H9 (cell line): ENCODE measurements at regions not wholly inside any gene's neighbourhood (a gene's known extent, or its start where the extent isn't known, plus 50 kb on each side); places are given as distances from the start of the nearest gene placed in this dataset.

Experiments used
- DNase-seq: peaks from one replicate; pipeline ENCODE4 v3.0.0-alpha.2; 2017
- H2AFZ ChIP-seq: one replicate; pipeline ENCODE4 v1.6.1; 2013; ENCODE audit warnings: mild to moderate bottlenecking, low read length, control low read depth, moderate library complexity
- H2AK5ac ChIP-seq: 2 replicates; pipeline ENCODE4 v1.6.1; 2013; ENCODE audit warnings: low read length, control low read depth, mixed read lengths; ENCODE audit not compliant: insufficient read length
- H2BK120ac ChIP-seq: one replicate; pipeline ENCODE4 v1.6.1; 2013; ENCODE audit warnings: low read depth, mild to moderate bottlenecking, low read length, control low read depth, inconsistent platforms; ENCODE audit not compliant: poor library complexity, severe bottlenecking
- H2BK12ac ChIP-seq: 2 replicates; pipeline ENCODE4 v1.6.1; 2013; ENCODE audit warnings: low read length, control low read depth, mixed read lengths, low read depth; ENCODE audit not compliant: insufficient read length
- H2BK15ac ChIP-seq: 2 replicates; pipeline ENCODE4 v1.6.1; 2013; ENCODE audit warnings: low read depth, low read length, control low read depth
- H2BK20ac ChIP-seq: one replicate; pipeline ENCODE4 v1.6.1; 2013; ENCODE audit warnings: low read depth, mild to moderate bottlenecking, low read length, control low read depth, inconsistent platforms; ENCODE audit not compliant: poor library complexity, severe bottlenecking
- H2BK5ac ChIP-seq: 2 replicates; pipeline ENCODE4 v1.6.1; 2013; ENCODE audit warnings: low read length, control low read depth, mixed read lengths; ENCODE audit not compliant: insufficient read length
- H3K14ac ChIP-seq: 2 replicates; pipeline ENCODE4 v1.6.1; 2013; ENCODE audit warnings: low read length, control low read depth; ENCODE audit not compliant: insufficient read depth
- H3K18ac ChIP-seq: 2 replicates; pipeline ENCODE4 v1.6.1; 2013; ENCODE audit warnings: low read depth, mild to moderate bottlenecking, mixed read lengths, low read length, control low read depth; ENCODE audit not compliant: insufficient read length
- H3K23ac ChIP-seq: 2 replicates; pipeline ENCODE4 v1.6.1; 2013; ENCODE audit warnings: low read length, control low read depth, mixed read lengths, low read depth; ENCODE audit not compliant: insufficient read length
- H3K23me2 ChIP-seq: 2 replicates; pipeline ENCODE4 v1.6.1; 2013; ENCODE audit warnings: low read depth, mild to moderate bottlenecking, mixed read lengths, low read length, control low read depth; ENCODE audit not compliant: insufficient read length, poor library complexity, severe bottlenecking
- H3K27ac ChIP-seq: 2 replicates; pipeline ENCODE4 v1.5.1; 2013; ENCODE audit warnings: low read length, control low read depth, mixed read lengths, low read depth; ENCODE audit not compliant: insufficient read length
- H3K27me3 ChIP-seq: 2 replicates; pipeline ENCODE4 v1.6.1; 2013; ENCODE audit warnings: low read length, control low read depth, inconsistent platforms; ENCODE audit not compliant: insufficient read depth
- H3K4ac ChIP-seq: 2 replicates; pipeline ENCODE4 v1.6.1; 2013; ENCODE audit warnings: low read depth, mild to moderate bottlenecking, control low read depth, inconsistent platforms, low read length, moderate library complexity
- H3K4me1 ChIP-seq: 2 replicates; pipeline ENCODE4 v1.6.1; 2013; ENCODE audit warnings: low read length, control low read depth, inconsistent platforms; ENCODE audit not compliant: insufficient read depth
- H3K4me2 ChIP-seq: 2 replicates; pipeline ENCODE4 v1.6.1; 2013; ENCODE audit warnings: low read length, control low read depth, mixed read lengths; ENCODE audit not compliant: insufficient read length, insufficient read depth
- H3K56ac ChIP-seq: 2 replicates; pipeline ENCODE4 v1.6.1; 2013; ENCODE audit warnings: low read depth, mild to moderate bottlenecking, mixed read lengths, low read length, control low read depth; ENCODE audit not compliant: insufficient read length
- H3K79me1 ChIP-seq: 2 replicates; pipeline ENCODE4 v1.6.1; 2013; ENCODE audit warnings: low read depth, mild to moderate bottlenecking, moderate library complexity, low read length, control low read depth, inconsistent platforms; ENCODE audit not compliant: insufficient read depth, poor library complexity, severe bottlenecking
- H3K79me2 ChIP-seq: 2 replicates; pipeline ENCODE4 v1.6.1; 2013; ENCODE audit warnings: low read length, control low read depth, inconsistent platforms; ENCODE audit not compliant: insufficient read depth
- H3K9ac ChIP-seq: 2 replicates; pipeline ENCODE4 v1.6.1; 2013; ENCODE audit warnings: low read length, control low read depth, mixed read lengths; ENCODE audit not compliant: insufficient read length; ENCODE audit errors: extremely low read depth
- H3K9me3 ChIP-seq: one replicate; pipeline ENCODE4 v1.6.1; 2013; ENCODE audit warnings: low read depth, low read length, inconsistent platforms; ENCODE audit not compliant: control insufficient read depth
- H3T11ph ChIP-seq: one replicate; pipeline ENCODE4 v1.6.1; 2013; ENCODE audit warnings: mild to moderate bottlenecking, low read length, control low read depth, inconsistent platforms
- H4K20me1 ChIP-seq: one replicate; pipeline ENCODE4 v1.6.1; 2013; ENCODE audit not compliant: control insufficient read depth, insufficient read length, insufficient read depth
- H4K5ac ChIP-seq: 2 replicates; pipeline ENCODE4 v1.6.1; 2013; ENCODE audit warnings: low read depth, mild to moderate bottlenecking, mixed read lengths, low read length, control low read depth; ENCODE audit not compliant: insufficient read length
- H4K8ac ChIP-seq: replicated peaks from 2 replicates; pipeline ENCODE4 v1.6.1; 2013; ENCODE audit warnings: low read length, control low read depth, mixed read lengths, low read depth; ENCODE audit not compliant: insufficient read length
- H4K91ac ChIP-seq: 2 replicates; pipeline ENCODE4 v1.6.1; 2013; ENCODE audit warnings: low read depth, mild to moderate bottlenecking, moderate library complexity, mixed read lengths, low read length, control low read depth; ENCODE audit not compliant: insufficient read length
- H3K27ac Mint-ChIP-seq, 3 experiments: 2 replicates in 2 of 3; 3 replicates in 1 of 3; pipeline ENCODE4 v1.8.0; 2020 to 2021; ENCODE audit warnings: mixed read lengths in 3 of 3, mild to moderate bottlenecking in 1 of 3, moderate library complexity in 1 of 3
- H3K27me3 Mint-ChIP-seq: 2 replicates; pipeline ENCODE4 v1.8.0; 2021; ENCODE audit warnings: low read depth, mild to moderate bottlenecking, moderate library complexity, mixed read lengths
- H3K36me3 Mint-ChIP-seq, 3 experiments: 2 replicates in 2 of 3; 3 replicates in 1 of 3; pipeline ENCODE4 v1.8.0; 2020 to 2021; ENCODE audit warnings: low read depth in 3 of 3, mixed read lengths in 3 of 3; ENCODE audit not compliant: insufficient read depth in 1 of 3
- H3K4me1 Mint-ChIP-seq, 2 experiments: 2 replicates each; pipeline ENCODE4 v1.8.0; 2020; ENCODE audit warnings: mixed read lengths in 2 of 2
- H3K4me3 Mint-ChIP-seq, 2 experiments: 2 replicates in 1 of 2; 3 replicates in 1 of 2; pipeline ENCODE4 v1.8.0; 2020 to 2021; ENCODE audit warnings: mild to moderate bottlenecking in 2 of 2, mixed read lengths in 2 of 2, moderate library complexity in 1 of 2
- H3K9me3 Mint-ChIP-seq, 2 experiments: 2 replicates in 1 of 2; 3 replicates in 1 of 2; pipeline ENCODE4 v1.8.0; 2020; ENCODE audit warnings: mild to moderate bottlenecking in 2 of 2, mixed read lengths in 2 of 2, moderate library complexity in 1 of 2
- CTCF ChIP-seq: fragments of 200-600 bp; sonication (generic); conservative IDR thresholded peaks from 3 replicates; pipeline ENCODE4 v1.8.0; 2021; ENCODE audit warnings: antibody characterized with exemption, mild to moderate bottlenecking
- WGBS: extraction: QIAGEN DNeasy Blood & Tissue Kit; methylation state at CpG from one replicate; pipeline ENCODE4 v1.1.7; 2013; ENCODE audit warnings: missing lambda C conversion rate, low lambda C conversion rate, mixed read lengths; ENCODE audit not compliant: insufficient read length; ENCODE audit errors: extremely low coverage; 5-methylcytosine and 5-hydroxymethylcytosine counted together

- Histone ChIP-seq H3K9ac (no peak overlapping the region), H2BK120ac (no peak overlapping the region), H3K9me3 (no peaks in the 10 kb centered on the region), H4K20me1 (no peaks in the 10 kb centered on the region), H3K14ac (no peak overlapping the region), H2BK5ac (no peak overlapping the region), H3K4me2 (no peak overlapping the region), H3K23me2 (no peaks in the 10 kb centered on the region), H4K91ac (no peak overlapping the region), H3K79me1 (no peaks in the 10 kb centered on the region), H4K8ac (no peak overlapping the region), H2BK12ac (no peak overlapping the region), H3K4ac (no peak overlapping the region), H3K18ac (no peak overlapping the region), H4K5ac (no peak overlapping the region), H3K56ac (no peak overlapping the region), H2BK20ac (no peak overlapping the region), H2AK5ac (no peak overlapping the region), H3K23ac (no peak overlapping the region), H2AFZ (no peak overlapping the region), H3K79me2 (no peaks in the 10 kb centered on the region), H2BK15ac (no peak overlapping the region), H3K27ac (no peak overlapping the region), H3K4me1 (no peaks in the 10 kb centered on the region), H3T11ph (no peak overlapping the region), H3K27me3 (no peaks in the 10 kb centered on the region)
- TF ChIP-seq CTCF: no peak
- no peaks in the 10 kb centered on the region for H3K4me1 Mint-ChIP-seq
- WGBS: no CpG with 5 or more reads among the region's 4 CpGs
- no peaks in the 10 kb centered on the region for H3K36me3 Mint-ChIP-seq
- no peak overlapping the region for H3K4me3 Mint-ChIP-seq
- H3K27me3 Mint-ChIP-seq: no peaks in the 10 kb centered on the region
- no peak for DNase-seq
- no peaks in the 10 kb centered on the region for H3K9me3 Mint-ChIP-seq
- H3K27ac Mint-ChIP-seq: no peak overlapping the region
Measured at GRCh38 chr1:199700551-199700950, 327.0 kb upstream of the NR5A2 start.
